HG03565 (cell line): ENCODE measurements at regions not wholly inside any gene's neighbourhood (a gene's known extent, or its start where the extent isn't known, plus 50 kb on each side); places are given as distances from the start of the nearest gene placed in this dataset.

Experiments used
- ATAC-seq: cut with Tn5 transposase; IDR thresholded peaks from one replicate; pipeline ENCODE4 v1.9.1; 2021; ENCODE audit warnings: mild to moderate bottlenecking, moderate library complexity; ENCODE audit not compliant: unreplicated experiment

DNA sequence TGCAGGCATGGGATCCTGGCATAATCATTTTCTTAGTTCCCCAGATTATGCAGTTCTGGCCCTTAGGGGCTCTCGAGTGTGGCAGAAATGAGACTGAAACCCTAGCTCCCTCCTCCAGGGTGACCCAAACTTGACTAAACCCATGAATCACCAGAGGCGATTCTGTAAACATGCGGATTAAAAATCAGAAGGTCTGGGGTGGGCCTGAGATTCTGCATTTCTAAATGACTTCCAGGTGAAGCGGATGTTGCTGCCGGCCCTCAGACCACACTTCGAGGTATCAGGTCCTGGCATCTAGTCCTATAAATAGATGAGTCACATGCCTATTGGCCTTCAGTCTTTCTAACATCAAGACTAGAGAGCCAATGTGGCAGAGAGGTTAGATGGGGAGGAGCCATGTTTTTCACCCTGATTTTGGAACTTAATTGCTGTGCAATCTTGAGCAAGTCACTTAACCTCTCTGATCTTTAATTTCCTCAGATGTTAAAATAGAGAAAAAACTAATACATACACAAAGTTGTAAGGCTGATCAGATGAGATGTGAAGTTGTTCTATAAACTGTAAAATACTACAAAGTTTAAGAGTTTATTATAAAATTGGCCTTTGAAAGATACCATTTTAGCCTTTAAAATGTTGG is 431.2 kb downstream of the FOXO1 start:
- ATAC-seq = no peak

GRCh38 chr13:40236566-40237168 is 429.8 kb downstream of the FOXO1 start:
- ATAC-seq = no peak

- ATAC-seq = no peak
Measured at GRCh38 chr13:40238761-40239160, 427.7 kb downstream of the FOXO1 start.

DNA sequence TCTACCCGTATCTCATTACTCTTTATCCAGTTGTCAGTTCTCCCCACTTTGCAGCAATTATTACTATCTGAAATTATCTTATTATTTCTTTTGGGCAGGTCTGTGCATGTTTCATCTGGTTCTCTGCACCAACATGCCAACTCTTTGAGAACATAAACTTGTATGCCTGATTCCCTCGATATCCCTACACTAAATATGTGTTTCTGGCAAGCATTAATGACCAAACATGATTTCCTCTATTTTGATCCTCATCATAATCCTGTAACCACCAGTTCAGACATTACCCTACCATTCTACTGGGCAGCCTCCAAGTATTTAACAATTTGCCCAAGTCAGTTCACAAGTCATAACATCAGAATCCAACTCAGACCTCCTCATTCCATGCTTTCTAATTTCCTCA is 426.1 kb downstream of the FOXO1 start:
- ATAC-seq = no peak

DNA sequence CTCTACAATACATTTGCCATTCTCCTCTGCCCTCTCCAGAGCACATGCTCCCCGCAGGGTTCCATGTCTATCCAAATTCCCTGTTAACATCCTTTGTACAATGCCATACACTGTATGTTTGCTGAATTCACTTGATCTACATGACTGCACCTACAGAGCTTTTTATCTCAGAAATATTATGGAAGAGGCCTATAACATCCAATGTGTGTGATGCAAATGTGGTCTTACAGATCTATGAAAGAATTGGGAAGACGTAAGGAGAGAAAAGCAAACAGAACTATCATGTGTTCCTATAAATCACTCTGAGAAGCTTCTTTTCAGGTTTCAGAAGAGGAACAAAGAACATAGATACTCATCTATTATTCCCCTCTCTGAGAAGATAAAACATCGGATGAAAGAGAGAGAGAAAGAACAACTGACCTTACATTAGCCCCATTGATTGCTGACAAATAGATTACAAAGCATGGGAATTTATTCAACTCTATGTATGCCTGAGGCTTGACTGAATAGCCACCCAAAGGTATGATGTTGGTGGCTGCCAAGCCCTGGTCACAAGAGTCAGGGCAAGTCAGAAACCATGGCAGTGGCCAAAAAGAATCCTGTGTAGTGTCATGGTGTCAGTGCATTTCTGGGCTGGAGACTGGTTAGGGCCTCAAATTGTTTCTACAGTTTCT is 425.2 kb downstream of the FOXO1 start:
- ATAC-seq = no peak

DNA sequence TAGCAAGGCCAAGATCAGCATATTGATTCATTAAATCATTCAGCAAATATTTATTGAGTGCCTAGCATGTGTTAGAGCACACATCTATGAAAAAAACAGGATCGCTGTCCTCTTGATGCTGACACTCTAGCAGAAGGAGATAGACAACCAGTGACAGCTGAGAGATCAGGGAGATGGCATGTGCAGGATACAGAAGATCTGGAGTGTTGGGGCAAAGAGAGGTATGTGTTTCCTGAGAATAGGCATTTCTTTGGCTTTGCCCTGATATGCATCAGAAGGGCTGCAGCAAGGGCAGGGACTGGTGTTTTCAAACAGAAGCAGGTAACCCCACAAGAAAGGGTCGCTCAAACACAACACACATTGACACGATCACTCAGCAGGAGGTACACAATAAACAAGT is 423.4 kb downstream of the FOXO1 start:
- ATAC-seq = no peak

- no peak for ATAC-seq
Measured at GRCh38 chr13:40243982-40244381, 422.5 kb downstream of the FOXO1 start.

- no peak for ATAC-seq
Measured at GRCh38 chr13:40245567-40245966, 420.9 kb downstream of the FOXO1 start.

DNA sequence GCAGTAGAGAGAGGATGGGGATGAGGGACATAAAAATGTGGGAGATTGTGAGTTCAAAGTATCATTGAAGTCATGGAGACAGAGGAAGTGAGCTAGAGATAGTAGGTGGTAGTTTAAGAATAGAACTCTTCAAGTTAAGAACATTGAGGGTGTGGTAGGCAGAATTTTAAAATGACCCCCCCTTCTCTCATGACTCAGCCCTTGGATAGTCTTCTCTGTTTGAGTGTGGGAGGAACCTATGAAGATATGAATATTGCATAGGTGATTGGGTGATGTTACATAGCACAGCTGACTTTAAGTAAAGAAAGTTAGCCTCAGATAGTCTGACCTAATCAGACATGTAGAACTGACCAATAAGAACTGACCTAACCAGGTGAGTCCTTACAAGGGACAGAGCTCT is 418.6 kb downstream of the FOXO1 start:
- peak; percentile 43 for ATAC-seq

GRCh38 chr13:40251343-40252032 is 415.0 kb downstream of the FOXO1 start:
- no peak for ATAC-seq

DNA sequence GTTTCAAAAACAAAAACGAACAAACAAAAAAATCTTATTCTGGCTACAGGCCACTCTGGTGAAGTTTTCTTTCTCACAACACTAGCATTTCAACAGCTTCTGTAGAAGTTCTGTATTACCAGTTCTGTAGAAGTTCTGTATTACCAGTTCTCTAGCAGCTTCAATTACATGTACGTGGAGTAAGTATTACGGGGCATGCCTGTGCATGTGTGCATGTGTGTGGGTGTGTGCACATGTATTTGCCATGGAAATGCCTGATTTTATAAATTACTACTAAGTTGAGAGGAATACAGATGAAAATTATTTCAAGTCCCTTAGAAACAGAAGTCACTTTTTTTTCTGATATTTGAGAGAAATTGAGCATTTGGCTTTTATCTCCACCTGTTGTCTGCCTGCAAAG is 414.2 kb downstream of the FOXO1 start:
- ATAC-seq = no peak

GRCh38 chr13:40252676-40253075 is 413.8 kb downstream of the FOXO1 start:
- no peak for ATAC-seq

- no peak for ATAC-seq
Measured at GRCh38 chr13:40254394-40254793, 412.0 kb downstream of the FOXO1 start.

GRCh38 chr13:40255551-40255950 is 410.9 kb downstream of the FOXO1 start:
- no peak for ATAC-seq

GRCh38 chr13:40259899-40260298 is 406.5 kb downstream of the FOXO1 start:
- ATAC-seq = no peak

DNA sequence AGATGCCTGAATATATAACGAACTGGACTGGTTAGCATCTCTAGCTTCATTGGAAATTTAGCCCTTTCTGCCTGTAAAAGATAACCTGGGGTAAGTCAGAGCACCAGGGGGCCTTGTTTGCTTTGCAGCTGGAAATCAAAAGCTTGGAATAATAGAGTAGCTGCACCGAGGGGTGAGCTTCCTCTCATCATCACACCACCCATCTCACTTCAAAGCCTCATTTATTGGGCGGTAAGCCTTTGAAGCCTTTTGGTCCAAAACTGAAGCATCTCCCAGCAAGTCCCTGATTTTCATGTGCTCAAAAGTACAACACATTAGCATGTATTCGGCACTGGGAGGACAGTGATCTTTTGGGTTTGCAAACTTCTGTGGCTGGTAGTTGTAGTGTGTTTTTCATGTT is 405.1 kb downstream of the FOXO1 start:
- ATAC-seq = no peak

DNA sequence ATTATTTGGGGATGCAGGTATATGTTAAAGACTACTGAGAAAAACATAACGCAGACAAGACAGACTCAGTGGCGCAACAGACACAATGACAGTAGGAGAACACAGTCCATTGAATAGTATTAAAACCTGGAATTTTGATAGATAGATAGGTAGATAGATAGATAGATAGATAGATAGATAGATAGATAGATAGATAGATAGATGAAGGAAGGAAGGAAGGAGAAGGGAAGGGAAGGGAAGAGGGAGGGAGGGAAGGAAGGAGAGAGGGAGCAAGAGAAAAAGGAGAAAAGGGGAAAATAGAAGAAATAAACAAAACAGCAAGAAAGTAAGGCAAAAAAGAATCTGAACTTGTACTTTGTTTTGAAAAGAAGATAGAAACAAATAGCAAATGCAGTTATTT is 404.5 kb downstream of the FOXO1 start:
- no peak for ATAC-seq

GRCh38 chr13:40269086-40269485 is 397.4 kb downstream of the FOXO1 start:
- no peak for ATAC-seq

GRCh38 chr13:40270726-40271125 is 395.7 kb downstream of the FOXO1 start:
- ATAC-seq = no peak

DNA sequence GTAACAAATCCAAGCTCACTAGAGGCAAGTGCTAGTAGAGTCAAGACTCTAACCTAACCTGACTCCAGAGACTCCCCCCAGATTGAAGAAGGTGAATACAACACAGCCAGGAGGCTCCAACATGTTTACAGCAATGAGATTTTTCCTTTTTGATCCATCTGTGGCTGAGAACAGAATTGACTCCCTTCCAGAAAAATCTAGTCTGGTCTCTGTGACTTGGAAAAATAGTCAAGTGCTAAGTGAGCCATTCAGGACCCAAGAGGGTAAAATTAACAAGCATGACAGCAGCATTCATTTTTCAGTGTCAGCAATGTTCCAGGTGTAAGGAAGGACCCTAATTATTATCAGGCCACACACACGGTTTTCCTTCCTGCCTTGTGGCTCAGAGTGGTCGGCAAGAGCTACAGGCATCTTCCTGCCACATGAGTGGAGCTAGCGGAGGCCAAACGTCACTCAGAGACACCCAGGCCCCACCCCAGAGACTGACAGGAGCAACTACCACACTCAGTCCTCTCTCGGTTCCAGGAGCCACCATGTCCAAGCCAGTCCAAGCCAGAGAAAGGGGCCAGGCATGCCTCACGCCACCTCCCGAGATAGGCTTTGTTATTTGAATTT is 395.1 kb downstream of the FOXO1 start:
- no peak for ATAC-seq
